ENCODE measurements at regions not wholly inside any gene's neighbourhood (a gene's known extent, or its start where the extent isn't known, plus 50 kb on each side); places are given as distances from the start of the nearest gene placed in this dataset.

DNA sequence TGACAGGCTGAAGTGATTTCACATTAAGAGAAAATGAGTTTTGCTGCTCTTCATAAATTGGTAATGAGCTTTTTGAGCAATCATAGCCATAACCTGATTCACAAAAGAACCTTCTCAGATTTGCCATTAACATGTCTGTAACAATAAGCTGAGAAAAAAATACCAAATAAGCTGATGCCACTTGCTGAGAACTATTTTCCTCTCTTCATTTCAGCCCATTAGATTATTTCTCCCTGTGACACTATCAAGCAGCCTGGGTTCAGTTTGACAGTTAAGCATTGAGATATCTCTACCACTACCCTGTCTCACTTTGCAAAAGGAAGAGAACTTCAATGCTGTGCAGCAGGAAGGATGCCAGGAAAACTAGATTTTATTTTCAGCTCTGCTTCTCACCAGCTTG, 673.9 kb downstream of the TRIB2 start:
- CTCF ChIA-PET: no interaction called here
- POLR2A ChIA-PET: no interaction called here
- Histone ChIP-seq H3K9me3 (0 out of 3 replicates have a peak, but pooled peaks cover 8% of the 10 kb centered on the region), H3K4me3 (no peak overlapping the region), H3K27ac (no peak overlapping the region), H3K4me2 (no peak overlapping the region), H3K4me1 (no peaks in the 10 kb centered on the region)
- TF ChIP-seq FOSL2 (IDR thresholded peaks at IDR 0.05): no peak
- TF ChIP-seq FOSL2 (CRISPR knock-in tag; IDR thresholded peaks at IDR 0.05): no peak
- TF ChIP-seq, protein P1, sequence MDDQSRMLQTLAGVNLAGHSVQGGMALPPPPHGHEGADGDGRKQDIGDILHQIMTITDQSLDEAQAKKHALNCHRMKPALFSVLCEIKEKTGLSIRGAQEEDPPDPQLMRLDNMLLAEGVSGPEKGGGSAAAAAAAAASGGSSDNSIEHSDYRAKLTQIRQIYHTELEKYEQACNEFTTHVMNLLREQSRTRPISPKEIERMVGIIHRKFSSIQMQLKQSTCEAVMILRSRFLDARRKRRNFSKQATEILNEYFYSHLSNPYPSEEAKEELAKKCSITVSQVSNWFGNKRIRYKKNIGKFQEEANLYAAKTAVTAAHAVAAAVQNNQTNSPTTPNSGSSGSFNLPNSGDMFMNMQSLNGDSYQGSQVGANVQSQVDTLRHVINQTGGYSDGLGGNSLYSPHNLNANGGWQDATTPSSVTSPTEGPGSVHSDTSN (IDR thresholded peaks at IDR 0.05): no peak
- TF ChIP-seq BHLHE40 (IDR thresholded peaks at IDR 0.05; ENCODE audit: low read depth, low read length): no peak
- no peak for TF ChIP-seq RNF2 (IDR thresholded peaks at IDR 0.05; ENCODE audit: borderline replicate concordance, low read depth)
- no peak for TF ChIP-seq CEBPB (IDR thresholded peaks at IDR 0.05)
- no peak for TF ChIP-seq NR3C1 (IDR thresholded peaks at IDR 0.05)
- TF ChIP-seq, protein P2, sequence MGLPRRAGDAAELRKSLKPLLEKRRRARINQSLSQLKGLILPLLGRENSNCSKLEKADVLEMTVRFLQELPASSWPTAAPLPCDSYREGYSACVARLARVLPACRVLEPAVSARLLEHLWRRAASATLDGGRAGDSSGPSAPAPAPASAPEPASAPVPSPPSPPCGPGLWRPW (IDR thresholded peaks at IDR 0.05): no peak
- no peak for TF ChIP-seq CBX8 (IDR thresholded peaks at IDR 0.05)
- no peak for TF ChIP-seq HDAC2 (IDR thresholded peaks at IDR 0.05)
- no peak for DNase-seq (ENCODE audit: low read depth in 1 of 2, low spot score in 1 of 2)
- no peak for ATAC-seq
- peak; percentile 18 for FAIRE-seq

DNA sequence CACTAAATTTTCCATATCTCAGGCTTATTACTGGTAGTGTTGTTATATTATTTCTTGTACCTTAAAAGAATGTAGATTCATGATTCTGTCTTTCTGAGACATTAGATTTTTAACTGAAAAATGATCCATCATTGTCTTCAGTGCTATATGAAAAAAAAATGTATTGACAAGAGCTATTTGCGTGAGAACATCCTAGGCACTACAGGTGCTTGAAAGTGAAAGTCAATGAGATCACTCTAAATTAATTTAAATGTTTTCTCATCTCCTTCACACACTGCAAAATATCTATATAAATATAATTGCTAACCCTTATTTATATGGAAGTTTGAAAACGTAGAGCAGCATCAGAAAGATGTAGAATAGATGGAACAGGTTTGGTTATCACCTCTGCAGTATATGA, 684.6 kb downstream of the TRIB2 start:
- TF ChIP-seq CBX2 (IDR thresholded peaks at IDR 0.05; ENCODE audit: borderline replicate concordance, low read depth): no peak
- TF ChIP-seq NPAS2 (CRISPR knock-in tag; IDR thresholded peaks at IDR 0.05; ENCODE audit: borderline replicate concordance): no peak
- no peak for TF ChIP-seq HOXB5 (CRISPR knock-in tag; IDR thresholded peaks at IDR 0.05)
- TF ChIP-seq, protein P3, sequence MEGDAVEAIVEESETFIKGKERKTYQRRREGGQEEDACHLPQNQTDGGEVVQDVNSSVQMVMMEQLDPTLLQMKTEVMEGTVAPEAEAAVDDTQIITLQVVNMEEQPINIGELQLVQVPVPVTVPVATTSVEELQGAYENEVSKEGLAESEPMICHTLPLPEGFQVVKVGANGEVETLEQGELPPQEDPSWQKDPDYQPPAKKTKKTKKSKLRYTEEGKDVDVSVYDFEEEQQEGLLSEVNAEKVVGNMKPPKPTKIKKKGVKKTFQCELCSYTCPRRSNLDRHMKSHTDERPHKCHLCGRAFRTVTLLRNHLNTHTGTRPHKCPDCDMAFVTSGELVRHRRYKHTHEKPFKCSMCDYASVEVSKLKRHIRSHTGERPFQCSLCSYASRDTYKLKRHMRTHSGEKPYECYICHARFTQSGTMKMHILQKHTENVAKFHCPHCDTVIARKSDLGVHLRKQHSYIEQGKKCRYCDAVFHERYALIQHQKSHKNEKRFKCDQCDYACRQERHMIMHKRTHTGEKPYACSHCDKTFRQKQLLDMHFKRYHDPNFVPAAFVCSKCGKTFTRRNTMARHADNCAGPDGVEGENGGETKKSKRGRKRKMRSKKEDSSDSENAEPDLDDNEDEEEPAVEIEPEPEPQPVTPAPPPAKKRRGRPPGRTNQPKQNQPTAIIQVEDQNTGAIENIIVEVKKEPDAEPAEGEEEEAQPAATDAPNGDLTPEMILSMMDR (IDR thresholded peaks at IDR 0.05): no peak
- TF ChIP-seq, protein P4, sequence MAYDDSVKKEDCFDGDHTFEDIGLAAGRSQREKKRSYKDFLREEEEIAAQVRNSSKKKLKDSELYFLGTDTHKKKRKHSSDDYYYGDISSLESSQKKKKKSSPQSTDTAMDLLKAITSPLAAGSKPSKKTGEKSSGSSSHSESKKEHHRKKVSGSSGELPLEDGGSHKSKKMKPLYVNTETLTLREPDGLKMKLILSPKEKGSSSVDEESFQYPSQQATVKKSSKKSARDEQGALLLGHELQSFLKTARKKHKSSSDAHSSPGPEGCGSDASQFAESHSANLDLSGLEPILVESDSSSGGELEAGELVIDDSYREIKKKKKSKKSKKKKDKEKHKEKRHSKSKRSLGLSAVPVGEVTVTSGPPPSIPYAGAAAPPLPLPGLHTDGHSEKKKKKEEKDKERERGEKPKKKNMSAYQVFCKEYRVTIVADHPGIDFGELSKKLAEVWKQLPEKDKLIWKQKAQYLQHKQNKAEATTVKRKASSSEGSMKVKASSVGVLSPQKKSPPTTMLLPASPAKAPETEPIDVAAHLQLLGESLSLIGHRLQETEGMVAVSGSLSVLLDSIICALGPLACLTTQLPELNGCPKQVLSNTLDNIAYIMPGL (CRISPR knock-in tag; IDR thresholded peaks at IDR 0.05; ENCODE audit: borderline replicate concordance): no peak
- TF ChIP-seq RNF2 (IDR thresholded peaks at IDR 0.05; ENCODE audit: borderline replicate concordance, low read depth): no peak
- no peak for TF ChIP-seq MAZ (IDR thresholded peaks at IDR 0.05; ENCODE audit: borderline replicate concordance, low read depth, low read length)
- TF ChIP-seq ZFP36 (IDR thresholded peaks at IDR 0.05; ENCODE audit: borderline replicate concordance, partially characterized antibody): no peak
- TF ChIP-seq ZNF302 (CRISPR knock-in tag; IDR thresholded peaks at IDR 0.05): no peak
- no peak for TF ChIP-seq CEBPB (IDR thresholded peaks at IDR 0.05)
- no peak for TF ChIP-seq CHD4 (IDR thresholded peaks at IDR 0.05; ENCODE audit: borderline replicate concordance)
- TF ChIP-seq RARB (CRISPR knock-in tag; IDR thresholded peaks at IDR 0.05): no peak
- TF ChIP-seq EP300 (IDR thresholded peaks at IDR 0.05): no peak
- TF ChIP-seq HEYL (CRISPR knock-in tag; IDR thresholded peaks at IDR 0.05): no peak
- no peak for TF ChIP-seq MAFK (IDR thresholded peaks at IDR 0.05; ENCODE audit: partially characterized antibody)
- TF ChIP-seq ESRRA (IDR thresholded peaks at IDR 0.05; ENCODE audit: borderline replicate concordance, low read length): no peak
- TF ChIP-seq CBX8 (IDR thresholded peaks at IDR 0.05): no peak
- no peak for TF ChIP-seq EHMT2 (IDR thresholded peaks at IDR 0.05; ENCODE audit: low read depth)
- peaks cover 7% of the 10 kb centered on the region; the same call in 1 of the 3 replicates for H3K9me3 ChIP-seq
- H3K4me2 ChIP-seq: no peak overlapping the region
- CTCF ChIA-PET: no interaction called here
- no peak for ATAC-seq
- H3K4me3 ChIP-seq: no peak overlapping the region
- WGBS (ENCODE audit: missing lambda C conversion rate): 2% methylated on average over 2 of the region's 2 CpGs
- POLR2A ChIA-PET: no interaction called here
- no peak overlapping the region for H3K27ac ChIP-seq
- no peak for DNase-seq (ENCODE audit: low read depth in 1 of 2, low spot score in 1 of 2)
- peak; percentile 67 for FAIRE-seq
- H3K4me1 ChIP-seq: no peaks in the 10 kb centered on the region

Data from A549 (cell line).